ENCODE measurements at regions not wholly inside any gene's neighbourhood (a gene's known extent, or its start where the extent isn't known, plus 50 kb on each side); places are given as distances from the start of the nearest gene placed in this dataset.

- TF ChIP-seq CTCF (IDR thresholded peaks at IDR 0.05) (no peak), POLR2A (IDR thresholded peaks at IDR 0.05) (no peak)
Observed at GRCh38 chr22:48403521-48404403, 1423.9 kb downstream of the BRD1 start.

Data from esophagus squamous epithelium (tissue), 4 donors.